H9 (cell line): ENCODE measurements at regions not wholly inside any gene's neighbourhood (a gene's known extent, or its start where the extent isn't known, plus 50 kb on each side); places are given as distances from the start of the nearest gene placed in this dataset.

Experiments used
- DNase-seq: peaks from one replicate; pipeline ENCODE4 v3.0.0-alpha.2; 2017
- H2AFZ ChIP-seq: one replicate; pipeline ENCODE4 v1.6.1; 2013; ENCODE audit warnings: mild to moderate bottlenecking, low read length, control low read depth, moderate library complexity
- H2AK5ac ChIP-seq: 2 replicates; pipeline ENCODE4 v1.6.1; 2013; ENCODE audit warnings: low read length, control low read depth, mixed read lengths; ENCODE audit not compliant: insufficient read length
- H2BK120ac ChIP-seq: one replicate; pipeline ENCODE4 v1.6.1; 2013; ENCODE audit warnings: low read depth, mild to moderate bottlenecking, low read length, control low read depth, inconsistent platforms; ENCODE audit not compliant: poor library complexity, severe bottlenecking
- H2BK12ac ChIP-seq: 2 replicates; pipeline ENCODE4 v1.6.1; 2013; ENCODE audit warnings: low read length, control low read depth, mixed read lengths, low read depth; ENCODE audit not compliant: insufficient read length
- H2BK15ac ChIP-seq: 2 replicates; pipeline ENCODE4 v1.6.1; 2013; ENCODE audit warnings: low read depth, low read length, control low read depth
- H2BK20ac ChIP-seq: one replicate; pipeline ENCODE4 v1.6.1; 2013; ENCODE audit warnings: low read depth, mild to moderate bottlenecking, low read length, control low read depth, inconsistent platforms; ENCODE audit not compliant: poor library complexity, severe bottlenecking
- H2BK5ac ChIP-seq: 2 replicates; pipeline ENCODE4 v1.6.1; 2013; ENCODE audit warnings: low read length, control low read depth, mixed read lengths; ENCODE audit not compliant: insufficient read length
- H3K14ac ChIP-seq: 2 replicates; pipeline ENCODE4 v1.6.1; 2013; ENCODE audit warnings: low read length, control low read depth; ENCODE audit not compliant: insufficient read depth
- H3K18ac ChIP-seq: 2 replicates; pipeline ENCODE4 v1.6.1; 2013; ENCODE audit warnings: low read depth, mild to moderate bottlenecking, mixed read lengths, low read length, control low read depth; ENCODE audit not compliant: insufficient read length
- H3K23ac ChIP-seq: 2 replicates; pipeline ENCODE4 v1.6.1; 2013; ENCODE audit warnings: low read length, control low read depth, mixed read lengths, low read depth; ENCODE audit not compliant: insufficient read length
- H3K23me2 ChIP-seq: 2 replicates; pipeline ENCODE4 v1.6.1; 2013; ENCODE audit warnings: low read depth, mild to moderate bottlenecking, mixed read lengths, low read length, control low read depth; ENCODE audit not compliant: insufficient read length, poor library complexity, severe bottlenecking
- H3K27ac ChIP-seq: 2 replicates; pipeline ENCODE4 v1.5.1; 2013; ENCODE audit warnings: low read length, control low read depth, mixed read lengths, low read depth; ENCODE audit not compliant: insufficient read length
- H3K27me3 ChIP-seq: 2 replicates; pipeline ENCODE4 v1.6.1; 2013; ENCODE audit warnings: low read length, control low read depth, inconsistent platforms; ENCODE audit not compliant: insufficient read depth
- H3K4ac ChIP-seq: 2 replicates; pipeline ENCODE4 v1.6.1; 2013; ENCODE audit warnings: low read depth, mild to moderate bottlenecking, control low read depth, inconsistent platforms, low read length, moderate library complexity
- H3K4me1 ChIP-seq: 2 replicates; pipeline ENCODE4 v1.6.1; 2013; ENCODE audit warnings: low read length, control low read depth, inconsistent platforms; ENCODE audit not compliant: insufficient read depth
- H3K4me2 ChIP-seq: 2 replicates; pipeline ENCODE4 v1.6.1; 2013; ENCODE audit warnings: low read length, control low read depth, mixed read lengths; ENCODE audit not compliant: insufficient read length, insufficient read depth
- H3K56ac ChIP-seq: 2 replicates; pipeline ENCODE4 v1.6.1; 2013; ENCODE audit warnings: low read depth, mild to moderate bottlenecking, mixed read lengths, low read length, control low read depth; ENCODE audit not compliant: insufficient read length
- H3K79me1 ChIP-seq: 2 replicates; pipeline ENCODE4 v1.6.1; 2013; ENCODE audit warnings: low read depth, mild to moderate bottlenecking, moderate library complexity, low read length, control low read depth, inconsistent platforms; ENCODE audit not compliant: insufficient read depth, poor library complexity, severe bottlenecking
- H3K79me2 ChIP-seq: 2 replicates; pipeline ENCODE4 v1.6.1; 2013; ENCODE audit warnings: low read length, control low read depth, inconsistent platforms; ENCODE audit not compliant: insufficient read depth
- H3K9ac ChIP-seq: 2 replicates; pipeline ENCODE4 v1.6.1; 2013; ENCODE audit warnings: low read length, control low read depth, mixed read lengths; ENCODE audit not compliant: insufficient read length; ENCODE audit errors: extremely low read depth
- H3K9me3 ChIP-seq: one replicate; pipeline ENCODE4 v1.6.1; 2013; ENCODE audit warnings: low read depth, low read length, inconsistent platforms; ENCODE audit not compliant: control insufficient read depth
- H3T11ph ChIP-seq: one replicate; pipeline ENCODE4 v1.6.1; 2013; ENCODE audit warnings: mild to moderate bottlenecking, low read length, control low read depth, inconsistent platforms
- H4K20me1 ChIP-seq: one replicate; pipeline ENCODE4 v1.6.1; 2013; ENCODE audit not compliant: control insufficient read depth, insufficient read length, insufficient read depth
- H4K5ac ChIP-seq: 2 replicates; pipeline ENCODE4 v1.6.1; 2013; ENCODE audit warnings: low read depth, mild to moderate bottlenecking, mixed read lengths, low read length, control low read depth; ENCODE audit not compliant: insufficient read length
- H4K8ac ChIP-seq: replicated peaks from 2 replicates; pipeline ENCODE4 v1.6.1; 2013; ENCODE audit warnings: low read length, control low read depth, mixed read lengths, low read depth; ENCODE audit not compliant: insufficient read length
- H4K91ac ChIP-seq: 2 replicates; pipeline ENCODE4 v1.6.1; 2013; ENCODE audit warnings: low read depth, mild to moderate bottlenecking, moderate library complexity, mixed read lengths, low read length, control low read depth; ENCODE audit not compliant: insufficient read length
- H3K27ac Mint-ChIP-seq, 3 experiments: 2 replicates in 2 of 3; 3 replicates in 1 of 3; pipeline ENCODE4 v1.8.0; 2020 to 2021; ENCODE audit warnings: mixed read lengths in 3 of 3, mild to moderate bottlenecking in 1 of 3, moderate library complexity in 1 of 3
- H3K27me3 Mint-ChIP-seq: 2 replicates; pipeline ENCODE4 v1.8.0; 2021; ENCODE audit warnings: low read depth, mild to moderate bottlenecking, moderate library complexity, mixed read lengths
- H3K36me3 Mint-ChIP-seq, 3 experiments: 2 replicates in 2 of 3; 3 replicates in 1 of 3; pipeline ENCODE4 v1.8.0; 2020 to 2021; ENCODE audit warnings: low read depth in 3 of 3, mixed read lengths in 3 of 3; ENCODE audit not compliant: insufficient read depth in 1 of 3
- H3K4me1 Mint-ChIP-seq, 2 experiments: 2 replicates each; pipeline ENCODE4 v1.8.0; 2020; ENCODE audit warnings: mixed read lengths in 2 of 2
- H3K4me3 Mint-ChIP-seq, 2 experiments: 2 replicates in 1 of 2; 3 replicates in 1 of 2; pipeline ENCODE4 v1.8.0; 2020 to 2021; ENCODE audit warnings: mild to moderate bottlenecking in 2 of 2, mixed read lengths in 2 of 2, moderate library complexity in 1 of 2
- H3K9me3 Mint-ChIP-seq, 2 experiments: 2 replicates in 1 of 2; 3 replicates in 1 of 2; pipeline ENCODE4 v1.8.0; 2020; ENCODE audit warnings: mild to moderate bottlenecking in 2 of 2, mixed read lengths in 2 of 2, moderate library complexity in 1 of 2
- CTCF ChIP-seq: fragments of 200-600 bp; sonication (generic); conservative IDR thresholded peaks from 3 replicates; pipeline ENCODE4 v1.8.0; 2021; ENCODE audit warnings: antibody characterized with exemption, mild to moderate bottlenecking
- WGBS: extraction: QIAGEN DNeasy Blood & Tissue Kit; methylation state at CpG from one replicate; pipeline ENCODE4 v1.1.7; 2013; ENCODE audit warnings: missing lambda C conversion rate, low lambda C conversion rate, mixed read lengths; ENCODE audit not compliant: insufficient read length; ENCODE audit errors: extremely low coverage; 5-methylcytosine and 5-hydroxymethylcytosine counted together

GRCh38 chr21:23101111-23101510 lies 2102.9 kb downstream of the NCAM2 start:
- Histone ChIP-seq H3K56ac (no peak overlapping the region), H2BK5ac (no peak overlapping the region), H3K9me3 (no peaks in the 10 kb centered on the region), H3K9ac (no peak overlapping the region), H3K79me1 (no peaks in the 10 kb centered on the region), H2BK12ac (no peak overlapping the region), H2AFZ (no peak overlapping the region), H2BK120ac (no peak overlapping the region), H4K5ac (no peak overlapping the region), H3K4me2 (no peak overlapping the region), H3K79me2 (no peaks in the 10 kb centered on the region), H3K27me3 (no peaks in the 10 kb centered on the region), H4K20me1 (no peaks in the 10 kb centered on the region), H3K23me2 (no peaks in the 10 kb centered on the region), H4K91ac (no peak overlapping the region), H3T11ph (no peak overlapping the region), H2AK5ac (no peak overlapping the region), H3K18ac (no peak overlapping the region), H3K23ac (no peak overlapping the region), H3K27ac (no peak overlapping the region), H3K14ac (no peak overlapping the region), H4K8ac (no peak overlapping the region), H3K4me1 (no peaks in the 10 kb centered on the region), H2BK20ac (no peak overlapping the region), H2BK15ac (no peak overlapping the region), H3K4ac (no peak overlapping the region)
- no peak overlapping the region for H3K27ac Mint-ChIP-seq
- H3K4me3 Mint-ChIP-seq, result no peak overlapping the region; a peak in 1 of 5 replicates
- no peak for TF ChIP-seq CTCF
- H3K36me3 Mint-ChIP-seq, result peaks cover 0 to 4% (median 2%) of the 10 kb centered on the region in 3 experiments; a peak in 6 of 7 replicates
- H3K27me3 Mint-ChIP-seq, result no peaks in the 10 kb centered on the region; the same call in 1 of the 2 replicates
- no peaks in the 10 kb centered on the region for H3K4me1 Mint-ChIP-seq
- no CpG with 5 or more reads among the region's 14 CpGs for WGBS
- DNase-seq, result no peak
- peaks cover 8 to 18% of the 10 kb centered on the region in 2 experiments for H3K9me3 Mint-ChIP-seq
